GM18499 (cell line): ENCODE measurements at regions not wholly inside any gene's neighbourhood (a gene's known extent, or its start where the extent isn't known, plus 50 kb on each side); places are given as distances from the start of the nearest gene placed in this dataset.
A peak's percentile ranks its signal among the peaks of the same experiment; 100 is the strongest.
"Not testable (repeated sequence)": the region's sequence is repeated elsewhere in the genome, so short reads cannot be mapped to it uniquely, and the experiment has no call there.

ENCODE experiments used
- ATAC-seq: cut with Tn5 transposase; IDR thresholded peaks from one replicate; pipeline ENCODE4 v1.9.1; 2021; ENCODE audit warnings: moderate number of reproducible peaks; ENCODE audit not compliant: insufficient read depth, unreplicated experiment

- no peak for ATAC-seq
Measured at GRCh38 chr6:121951918-121952379, 447.5 kb upstream of the HSF2 start.

GRCh38 chr6:121955401-121955800 is 444.1 kb upstream of the HSF2 start:
- not testable (repeated sequence) for ATAC-seq

- ATAC-seq, result no peak
Measured at GRCh38 chr6:121956782-121957181, 442.7 kb upstream of the HSF2 start.

GRCh38 chr6:121959501-121959900 is 440.0 kb upstream of the HSF2 start:
- no peak for ATAC-seq

GRCh38 chr6:121961619-121962125 is 437.8 kb upstream of the HSF2 start:
- no peak for ATAC-seq

GRCh38 chr6:121963826-121964225 is 435.6 kb upstream of the HSF2 start:
- no peak for ATAC-seq

GRCh38 chr6:121965739-121966138 is 433.7 kb upstream of the HSF2 start:
- no peak for ATAC-seq

GRCh38 chr6:121967631-121968030 is 431.8 kb upstream of the HSF2 start:
- no peak for ATAC-seq

GRCh38 chr6:121971931-121972335 is 427.5 kb upstream of the HSF2 start:
- ATAC-seq, result no peak

- no peak for ATAC-seq
Measured at GRCh38 chr6:121984956-121985355, 414.5 kb upstream of the HSF2 start.

GRCh38 chr6:121993362-121993761 is 406.1 kb upstream of the HSF2 start:
- no peak for ATAC-seq

- no peak for ATAC-seq
Measured at GRCh38 chr6:121994919-121995318, 404.5 kb upstream of the HSF2 start.

- no peak for ATAC-seq
Measured at GRCh38 chr6:121998631-121999030, 400.8 kb upstream of the HSF2 start.

- no peak for ATAC-seq
Measured at GRCh38 chr6:121999456-122000065, 399.9 kb upstream of the HSF2 start.

GRCh38 chr6:122005661-122006060 is 393.8 kb upstream of the HSF2 start:
- ATAC-seq, result no peak

- no peak for ATAC-seq
Measured at GRCh38 chr6:122007339-122007738, 392.1 kb upstream of the HSF2 start.

GRCh38 chr6:122008101-122008999 is 391.1 kb upstream of the HSF2 start:
- ATAC-seq, result no peak

GRCh38 chr6:122009000-122009350 is 390.5 kb upstream of the HSF2 start:
- ATAC-seq, result no peak

- no peak for ATAC-seq
Measured at GRCh38 chr6:122012578-122012977, 386.9 kb upstream of the HSF2 start.

- ATAC-seq, result no peak
Measured at GRCh38 chr6:122014961-122015360, 384.5 kb upstream of the HSF2 start.

GRCh38 chr6:122020588-122021264 is 378.7 kb upstream of the HSF2 start:
- ATAC-seq, result peak; percentile 76
